Activated CD8-positive, alpha-beta memory T cell treated with anti-CD3 and anti-CD28 coated beads, Interleukin-2, amount 10 ng/mL, durations not matched to agents 7 days and 5 days (primary cell): ENCODE measurements at regions not wholly inside any gene's neighbourhood (a gene's known extent, or its start where the extent isn't known, plus 50 kb on each side); places are given as distances from the start of the nearest gene placed in this dataset.

ENCODE experiments used
- ATAC-seq: fragments of 150-1000 bp; cut with Tn5 transposase; one replicate; pipeline ENCODE4 v1.10.0; 2021; ENCODE audit warnings: moderate library complexity
- CTCF ChIA-PET: fragments of 350-600 bp; sonication (Branson Sonifier 250); formaldehyde crosslinking; loops from one replicate; lab custom pipeline; 2021; ENCODE audit warnings: antibody characterized with exemption; lab: Charles Lee
- DNase-seq: peaks from one replicate; pipeline ENCODE4 v3.0.0-alpha.2; 2020
- H3K27ac Mint-ChIP-seq: one replicate; pipeline ENCODE4 v1.8.0; 2021; ENCODE audit warnings: mild to moderate bottlenecking, mixed read lengths
- H3K27me3 Mint-ChIP-seq: one replicate; pipeline ENCODE4 v1.8.0; 2021; ENCODE audit warnings: mixed read lengths
- H3K36me3 Mint-ChIP-seq: one replicate; pipeline ENCODE4 v1.8.0; 2021; ENCODE audit warnings: mild to moderate bottlenecking, mixed read lengths
- H3K4me1 Mint-ChIP-seq: one replicate; pipeline ENCODE4 v1.8.0; 2021; ENCODE audit warnings: mixed read lengths
- H3K4me3 Mint-ChIP-seq: one replicate; pipeline ENCODE4 v1.8.0; 2021; ENCODE audit warnings: mild to moderate bottlenecking, moderate library complexity, mixed read lengths
- H3K9me3 Mint-ChIP-seq: one replicate; pipeline ENCODE4 v1.8.0; 2022; ENCODE audit warnings: low read depth, mixed read lengths

DNA sequence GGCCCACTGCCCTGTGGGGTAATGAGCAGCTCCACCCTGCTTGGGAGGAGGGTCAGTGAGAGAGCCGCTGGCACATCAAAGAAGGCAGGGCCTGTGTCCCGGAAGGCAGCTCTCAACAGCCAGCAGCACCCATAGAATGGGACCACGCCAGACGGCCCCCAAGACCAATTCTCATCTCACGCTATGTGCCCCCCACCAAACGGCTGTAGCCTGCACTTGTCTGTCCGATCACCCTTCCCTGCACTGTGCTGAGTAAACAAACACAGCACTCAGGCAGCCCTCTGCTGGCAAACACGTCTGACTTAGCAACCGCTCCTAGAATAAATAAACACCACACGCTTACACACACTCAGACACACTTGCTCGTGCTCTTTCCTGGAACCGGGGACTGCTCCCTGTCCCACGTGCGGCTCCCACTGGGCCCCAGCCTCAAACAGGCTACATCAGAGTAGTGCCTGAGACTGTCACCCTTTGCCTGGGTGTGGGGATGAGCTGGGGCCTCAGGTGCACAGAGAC is 53.2 kb upstream of the CDON start:
- Mint-ChIP-seq H3K4me3 (no peak overlapping the region), H3K27ac (no peak overlapping the region), H3K4me1 (peaks cover 2% of the 10 kb centered on the region), H3K36me3 (no peaks in the 10 kb centered on the region), H3K9me3 (no peaks in the 10 kb centered on the region), H3K27me3 (no peaks in the 10 kb centered on the region)
- DNase-seq (no peak), ATAC-seq (peak; percentile 16)
- CTCF ChIA-PET, result no interaction called here

DNA sequence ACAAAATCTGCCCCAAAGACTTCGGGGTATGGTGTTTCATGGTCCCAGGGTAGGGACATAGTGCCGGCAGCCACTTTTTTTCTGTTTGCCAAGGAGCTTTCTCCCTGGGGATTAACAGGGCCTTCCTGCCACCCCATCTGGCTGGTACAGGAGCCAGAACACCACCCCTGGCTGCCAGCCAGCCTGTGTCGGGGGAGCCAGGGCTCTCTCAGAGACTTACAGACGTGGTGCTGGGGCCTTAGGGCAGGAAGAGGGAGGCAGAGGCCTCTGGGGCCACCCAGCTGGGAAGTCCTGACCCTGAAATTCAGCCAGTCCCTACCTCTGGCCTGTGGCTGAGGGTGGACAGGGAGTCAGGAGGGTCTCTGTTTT is 52.4 kb upstream of the CDON start:
- Mint-ChIP-seq H3K36me3 (no peaks in the 10 kb centered on the region), H3K27me3 (no peaks in the 10 kb centered on the region), H3K27ac (no peak overlapping the region), H3K4me1 (peaks cover 9% of the 10 kb centered on the region), H3K9me3 (no peaks in the 10 kb centered on the region), H3K4me3 (no peak overlapping the region)
- CTCF ChIA-PET, result no interaction called here
- no peak for DNase-seq
- no peak for ATAC-seq

DNA sequence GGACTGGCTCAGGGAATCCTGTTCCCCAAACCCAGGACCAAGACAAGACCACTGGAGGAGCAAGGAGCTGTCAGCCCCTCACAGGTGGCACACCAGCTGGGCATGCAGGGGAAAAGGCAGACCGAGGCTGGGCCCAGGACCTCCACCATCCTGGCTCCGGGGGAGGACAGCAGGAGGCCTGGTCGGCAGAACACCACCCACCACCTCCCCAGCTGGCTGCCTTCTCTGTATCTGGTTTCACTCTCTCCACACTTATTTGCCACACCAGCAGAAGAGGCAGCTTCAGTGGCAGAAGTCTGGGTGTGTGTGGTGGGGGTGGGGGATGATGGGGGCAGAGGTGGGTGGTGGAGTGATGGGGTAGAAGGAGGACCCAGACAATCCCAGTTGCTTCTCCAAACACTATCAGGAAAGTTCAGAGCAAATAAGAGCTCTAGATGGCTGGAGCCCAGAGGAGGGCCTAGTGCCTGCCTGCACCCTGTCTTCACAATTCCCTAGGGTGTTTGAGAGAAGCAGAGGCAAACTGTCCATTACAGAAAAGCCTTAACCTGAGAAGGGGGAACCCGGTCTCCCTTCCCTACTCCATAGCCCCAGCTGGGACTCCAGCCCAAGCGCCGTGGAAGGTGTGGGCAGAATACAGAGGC is 51.9 kb upstream of the CDON start:
- H3K4me3 Mint-ChIP-seq, result no peak overlapping the region
- H3K9me3 Mint-ChIP-seq, result no peaks in the 10 kb centered on the region
- ATAC-seq, result no peak
- CTCF ChIA-PET, result no interaction called here
- no peak overlapping the region for H3K27ac Mint-ChIP-seq
- DNase-seq, result no peak
- no peaks in the 10 kb centered on the region for H3K27me3 Mint-ChIP-seq
- H3K36me3 Mint-ChIP-seq, result no peaks in the 10 kb centered on the region
- H3K4me1 Mint-ChIP-seq, result peaks cover 14% of the 10 kb centered on the region

DNA sequence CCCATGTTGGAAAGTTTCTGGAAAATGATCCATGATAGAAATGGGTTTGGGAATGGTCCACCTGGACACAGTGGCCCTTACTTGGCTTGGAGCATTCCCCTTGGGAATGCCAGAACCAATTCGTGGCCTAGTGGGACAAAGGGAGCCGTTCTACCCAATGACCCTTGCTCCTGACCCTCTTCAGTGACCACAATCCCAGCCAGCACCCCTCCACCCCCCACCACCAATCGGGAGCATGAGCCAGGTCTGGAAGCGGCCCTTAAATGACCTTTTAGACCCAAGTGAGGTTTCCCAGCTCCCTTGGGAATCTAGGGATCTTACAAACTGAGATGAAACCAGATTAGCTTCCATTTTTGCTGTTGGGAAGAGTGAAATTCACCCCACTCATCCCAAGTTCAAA is 51.3 kb upstream of the CDON start:
- no peak for ATAC-seq
- Mint-ChIP-seq H3K9me3 (no peaks in the 10 kb centered on the region), H3K36me3 (no peaks in the 10 kb centered on the region), H3K27ac (no peak overlapping the region), H3K4me3 (no peak overlapping the region), H3K27me3 (no peaks in the 10 kb centered on the region), H3K4me1 (peaks cover 16% of the 10 kb centered on the region)
- CTCF ChIA-PET, result no interaction called here
- no peak for DNase-seq

DNA sequence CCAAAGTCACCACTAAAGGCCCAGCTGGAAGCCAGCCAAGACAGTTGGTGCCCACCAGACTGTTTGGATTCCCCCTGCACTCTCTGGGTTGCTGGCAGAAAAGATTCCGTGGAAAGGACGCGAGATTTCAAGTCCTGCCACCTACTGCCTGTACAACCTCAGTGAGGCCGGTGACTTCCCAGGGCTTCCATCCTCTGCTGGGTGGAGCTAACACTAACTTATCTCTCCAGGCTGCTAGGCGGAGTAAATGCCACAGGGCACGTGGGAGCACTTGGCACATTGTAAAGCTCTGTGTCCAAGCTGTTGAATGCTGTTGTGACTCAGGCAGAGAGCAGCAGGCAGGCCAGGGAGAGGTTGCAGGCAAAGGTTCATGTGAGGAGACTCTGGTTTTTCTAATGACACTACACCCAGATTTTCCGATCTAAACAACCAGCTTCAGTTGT is 50.9 kb upstream of the CDON start:
- H3K4me3 Mint-ChIP-seq, result no peak overlapping the region
- H3K9me3 Mint-ChIP-seq, result no peaks in the 10 kb centered on the region
- no peaks in the 10 kb centered on the region for H3K36me3 Mint-ChIP-seq
- no peaks in the 10 kb centered on the region for H3K27me3 Mint-ChIP-seq
- peaks cover 16% of the 10 kb centered on the region for H3K4me1 Mint-ChIP-seq
- DNase-seq (no peak), ATAC-seq (no peak)
- CTCF ChIA-PET, result no interaction called here
- H3K27ac Mint-ChIP-seq, result no peak overlapping the region

DNA sequence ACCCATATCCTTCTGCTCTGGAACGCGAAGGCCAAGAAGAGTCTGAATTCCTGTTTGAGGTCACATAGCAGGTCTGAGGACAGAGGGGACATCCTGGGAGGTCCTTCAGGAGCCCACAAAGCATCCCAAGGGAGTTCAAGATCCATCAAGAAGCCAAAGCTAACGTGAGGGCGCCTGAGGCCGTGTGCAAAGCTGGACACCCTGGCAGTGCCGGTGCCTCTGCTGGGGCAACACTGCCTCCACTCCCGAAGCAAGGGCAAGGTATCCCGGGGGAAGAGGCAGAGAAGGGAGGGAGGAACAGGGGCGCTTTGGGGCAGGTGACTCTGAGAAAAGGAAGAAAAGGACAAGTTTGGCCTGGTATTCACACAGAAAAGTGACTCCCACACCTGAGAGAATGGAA is 50.3 kb upstream of the CDON start:
- Mint-ChIP-seq H3K36me3 (no peaks in the 10 kb centered on the region), H3K27ac (no peak overlapping the region), H3K27me3 (no peaks in the 10 kb centered on the region), H3K4me1 (peaks cover 16% of the 10 kb centered on the region), H3K4me3 (no peak overlapping the region), H3K9me3 (no peaks in the 10 kb centered on the region)
- DNase-seq (no peak), ATAC-seq (no peak)
- CTCF ChIA-PET, result no interaction called here

DNA sequence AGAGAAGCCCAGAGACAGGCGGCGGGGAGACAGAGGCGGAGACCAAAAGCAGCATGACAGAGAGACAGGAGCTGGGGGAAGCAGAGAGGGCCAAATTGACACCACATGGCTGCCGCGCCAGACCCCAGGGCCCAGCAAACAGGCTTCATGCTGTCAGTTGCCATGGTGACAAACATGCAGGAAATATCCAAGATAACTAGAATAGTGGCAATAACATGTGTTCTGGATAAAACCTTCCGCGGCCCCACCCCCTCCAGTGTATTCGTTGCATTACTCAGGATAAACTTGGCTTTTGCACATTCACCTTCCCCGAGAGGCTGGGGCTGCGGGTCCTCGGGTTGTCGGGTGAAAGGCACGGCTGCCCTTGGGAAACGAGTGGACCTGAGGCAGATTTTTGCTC is 49.9 kb upstream of the CDON start:
- Mint-ChIP-seq H3K27ac (no peak overlapping the region), H3K9me3 (no peaks in the 10 kb centered on the region), H3K4me1 (peaks cover 16% of the 10 kb centered on the region), H3K27me3 (no peaks in the 10 kb centered on the region), H3K4me3 (no peak overlapping the region), H3K36me3 (no peaks in the 10 kb centered on the region)
- DNase-seq, result no peak
- no peak for ATAC-seq
- CTCF ChIA-PET, result no interaction called here
